ENCODE measurements at regions not wholly inside any gene's neighbourhood (a gene's known extent, or its start where the extent isn't known, plus 50 kb on each side); places are given as distances from the start of the nearest gene placed in this dataset.
A peak's percentile ranks its signal among the peaks of the same experiment; 100 is the strongest.

GRCh38 chr9:20199111-20199510, 410.3 kb upstream of the SLC24A2 start:
- ATAC-seq (ENCODE audit: low read depth) (no peak), DNase-seq (no peak)
- Histone ChIP-seq H2AFZ (ENCODE audit: insufficient read depth, low read depth, low read length, poor library complexity, severe bottlenecking) (no peak overlapping the region), H3K27ac (ENCODE audit: low read length in 2 of 2) (no peak overlapping the region), H3K9me3 (ENCODE audit: control extremely low read depth in 1 of 3, control insufficient read depth in 2 of 3, insufficient read depth in 1 of 3, low read length in 2 of 3) (peaks cover 0 to 3% (median 0%) of the 10 kb centered on the region in 3 donors), H4K20me1 (ENCODE audit: control insufficient read depth, insufficient read depth, low read length, poor library complexity, severe bottlenecking) (no peaks in the 10 kb centered on the region), H3K4me3 (ENCODE audit: control extremely low read depth in 1 of 5, extremely low read depth in 1 of 5, insufficient read depth in 1 of 5, low read depth in 2 of 5, low read length in 4 of 5) (no peak overlapping the region), H3K27me3 (replicated peaks in 1 of 4; ENCODE audit: control extremely low read depth in 1 of 4, control insufficient read depth in 3 of 4, insufficient read depth in 4 of 4, low read length in 3 of 4) (no peaks in the 10 kb centered on the region), H3K4me2 (replicated peaks; ENCODE audit: low read depth, low read length, poor library complexity, severe bottlenecking) (no peak overlapping the region), H3K36me3 (replicated peaks in 1 of 2; ENCODE audit: control extremely low read depth in 1 of 2, control insufficient read depth in 1 of 2, extremely low read depth in 1 of 2, insufficient read depth in 2 of 2, low read length in 1 of 2) (no peaks in the 10 kb centered on the region), H3K9ac (ENCODE audit: low read length) (no peak overlapping the region), H3K79me2 (ENCODE audit: control insufficient read depth, insufficient read depth, low read length) (no peaks in the 10 kb centered on the region), H3K4me1 (ENCODE audit: control insufficient read depth in 2 of 2, insufficient read depth in 2 of 2, low read length in 2 of 2) (peaks cover 9% of the 10 kb centered on the region in 2 donors)
- POLR2A ChIA-PET, result no interaction called here
- CTCF ChIA-PET, result no interaction called here
- Mint-ChIP-seq H3K9me3 (ENCODE audit: insufficient read depth) (peaks cover 5% of the 10 kb centered on the region), H3K27me3 (peaks cover 8% of the 10 kb centered on the region), H3K4me1 (peaks cover 10% of the 10 kb centered on the region), H3K27ac (no peak overlapping the region), H3K4me3 (no peak overlapping the region)
- intact Hi-C loops (cut with micrococcal nuclease), result no loop called here
- WGBS (ENCODE audit: insufficient coverage), result no CpG with 5 or more reads among the region's 2 CpGs
- TF ChIP-seq CTCF (IDR thresholded peaks at IDR 0.05) (no peak), EZH2 (IDR thresholded peaks at IDR 0.05; ENCODE audit: borderline replicate concordance, insufficient read depth, low read depth, low read length, poor library complexity, severe bottlenecking) (no peak)

- peaks cover 9% of the 10 kb centered on the region in 2 donors for H3K4me1 ChIP-seq (ENCODE audit: control insufficient read depth in 2 of 2, insufficient read depth in 2 of 2, low read length in 2 of 2)
- H3K79me2 ChIP-seq (ENCODE audit: control insufficient read depth, insufficient read depth, low read length), result no peaks in the 10 kb centered on the region
- ATAC-seq (ENCODE audit: low read depth) (no peak), DNase-seq (no peak)
- H3K9me3 Mint-ChIP-seq (ENCODE audit: insufficient read depth), result peaks cover 5% of the 10 kb centered on the region
- peaks cover 4% of the 10 kb centered on the region for H3K27me3 Mint-ChIP-seq
- H3K27me3 ChIP-seq (replicated peaks in 1 of 4; ENCODE audit: control extremely low read depth in 1 of 4, control insufficient read depth in 3 of 4, insufficient read depth in 4 of 4, low read length in 3 of 4), result no peaks in the 10 kb centered on the region
- intact Hi-C loops (cut with micrococcal nuclease), result no loop called here
- 88% methylated on average over 2 of the region's 7 CpGs for WGBS (ENCODE audit: insufficient coverage)
- H3K27ac Mint-ChIP-seq, result no peak overlapping the region
- H3K27ac ChIP-seq (ENCODE audit: low read length in 2 of 2), result no peak overlapping the region
- no peak overlapping the region for H3K9ac ChIP-seq (ENCODE audit: low read length)
- H3K4me1 Mint-ChIP-seq, result peaks cover 10% of the 10 kb centered on the region
- no peaks in the 10 kb centered on the region for H3K36me3 ChIP-seq (replicated peaks in 1 of 2; ENCODE audit: control extremely low read depth in 1 of 2, control insufficient read depth in 1 of 2, extremely low read depth in 1 of 2, insufficient read depth in 2 of 2, low read length in 1 of 2)
- peaks cover 0 to 3% (median 0%) of the 10 kb centered on the region in 3 donors for H3K9me3 ChIP-seq (ENCODE audit: control extremely low read depth in 1 of 3, control insufficient read depth in 2 of 3, insufficient read depth in 1 of 3, low read length in 2 of 3)
- H3K4me3 ChIP-seq (ENCODE audit: control extremely low read depth in 1 of 5, extremely low read depth in 1 of 5, insufficient read depth in 1 of 5, low read depth in 2 of 5, low read length in 4 of 5), result no peak overlapping the region
- H3K4me3 Mint-ChIP-seq, result no peak overlapping the region
- H3K4me2 ChIP-seq (replicated peaks; ENCODE audit: low read depth, low read length, poor library complexity, severe bottlenecking), result peak overlapping the region; percentile 12
- POLR2A ChIA-PET, result no interaction called here
- CTCF ChIA-PET, result no interaction called here
- no peak overlapping the region for H2AFZ ChIP-seq (ENCODE audit: insufficient read depth, low read depth, low read length, poor library complexity, severe bottlenecking)
- no peak for TF ChIP-seq CTCF (IDR thresholded peaks at IDR 0.05)
- TF ChIP-seq EZH2 (IDR thresholded peaks at IDR 0.05; ENCODE audit: borderline replicate concordance, insufficient read depth, low read depth, low read length, poor library complexity, severe bottlenecking), result no peak
- no peaks in the 10 kb centered on the region for H4K20me1 ChIP-seq (ENCODE audit: control insufficient read depth, insufficient read depth, low read length, poor library complexity, severe bottlenecking)
These were observed 409.3 kb upstream of the SLC24A2 start for GRCh38 chr9:20197976-20198685.

Data from B cell (primary cell).